GM21526 (cell line): ENCODE measurements at regions not wholly inside any gene's neighbourhood (a gene's known extent, or its start where the extent isn't known, plus 50 kb on each side); places are given as distances from the start of the nearest gene placed in this dataset.
"Not testable (repeated sequence)": the region's sequence is repeated elsewhere in the genome, so short reads cannot be mapped to it uniquely, and the experiment has no call there.

ENCODE experiments used
- ATAC-seq: cut with Tn5 transposase; IDR thresholded peaks from one replicate; pipeline ENCODE4 v1.9.1; 2021; ENCODE audit warnings: moderate library complexity; ENCODE audit not compliant: unreplicated experiment, low FRiP score

- ATAC-seq, result no peak
These were observed 549.9 kb upstream of the KLF4 start for GRCh38 chr9:108039493-108039892.

- ATAC-seq, result no peak
These were observed 549.4 kb upstream of the KLF4 start for GRCh38 chr9:108039012-108039411.

- ATAC-seq, result no peak
These were observed 545.9 kb upstream of the KLF4 start for GRCh38 chr9:108035487-108035886.

- ATAC-seq, result no peak
These were observed 544.7 kb upstream of the KLF4 start for GRCh38 chr9:108033976-108034964.

- ATAC-seq, result not testable (repeated sequence)
These were observed 542.5 kb upstream of the KLF4 start for GRCh38 chr9:108032079-108032478.

- not testable (repeated sequence) for ATAC-seq
These were observed 541.7 kb upstream of the KLF4 start for GRCh38 chr9:108031221-108031620.

GRCh38 chr9:108026718-108027117, 537.1 kb upstream of the KLF4 start:
- ATAC-seq, result not testable (repeated sequence)

- ATAC-seq, result no peak
These were observed 535.0 kb upstream of the KLF4 start for GRCh38 chr9:108024604-108025003.

- ATAC-seq, result no peak
These were observed 532.8 kb upstream of the KLF4 start for GRCh38 chr9:108022246-108022935.

GRCh38 chr9:108021096-108021710, 531.6 kb upstream of the KLF4 start:
- ATAC-seq, result no peak

GRCh38 chr9:108019821-108020220, 530.3 kb upstream of the KLF4 start:
- no peak for ATAC-seq

GRCh38 chr9:108017671-108018070, 528.1 kb upstream of the KLF4 start:
- ATAC-seq, result no peak

GRCh38 chr9:108016446-108016845, 526.9 kb upstream of the KLF4 start:
- ATAC-seq, result no peak

- no peak for ATAC-seq
These were observed 526.1 kb upstream of the KLF4 start for GRCh38 chr9:108015690-108016089.

GRCh38 chr9:108014353-108014752, 524.8 kb upstream of the KLF4 start:
- ATAC-seq, result no peak

- no peak for ATAC-seq
These were observed 523.5 kb upstream of the KLF4 start for GRCh38 chr9:108012886-108013665.

GRCh38 chr9:108012405-108012804, 522.8 kb upstream of the KLF4 start:
- no peak for ATAC-seq

GRCh38 chr9:108003526-108003925, 514.0 kb upstream of the KLF4 start:
- no peak for ATAC-seq

GRCh38 chr9:108002371-108002956, 512.9 kb upstream of the KLF4 start:
- no peak for ATAC-seq

GRCh38 chr9:108001237-108001636, 511.7 kb upstream of the KLF4 start:
- ATAC-seq, result no peak
